ENCODE measurements at regions not wholly inside any gene's neighbourhood (a gene's known extent, or its start where the extent isn't known, plus 50 kb on each side); places are given as distances from the start of the nearest gene placed in this dataset.

DNA sequence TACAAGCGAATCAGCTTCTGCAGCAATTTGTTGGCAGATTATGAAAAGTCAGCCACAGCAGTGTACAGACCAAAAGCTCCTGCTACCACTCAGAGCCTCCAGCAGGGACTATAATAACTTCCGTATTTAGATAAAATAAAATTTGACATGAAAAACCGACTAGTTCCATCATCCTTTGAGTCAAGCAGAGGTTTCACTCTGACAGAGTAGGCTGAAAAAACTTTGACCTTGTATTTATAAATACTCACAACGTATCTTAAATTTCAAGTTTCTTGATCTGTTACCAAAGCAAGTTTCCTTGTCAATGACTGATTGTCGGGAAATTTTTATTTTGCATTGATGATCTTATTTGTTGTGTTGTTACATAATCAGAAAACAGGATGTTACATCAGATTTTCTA, 283.4 kb downstream of the DAD1 start:
- H3K4me2 ChIP-seq (ENCODE audit: low read depth, low read length) = no peak overlapping the region
- H2AFZ ChIP-seq (ENCODE audit: low read length) = no peak overlapping the region
- ATAC-seq (no peak), DNase-seq (ENCODE audit: low spot score) (no peak), FAIRE-seq (no peak)
- intact Hi-C loops (cut with micrococcal nuclease; ENCODE audit: unreplicated experiment) (no loop called here), in situ Hi-C loops (cut with HindIII; ENCODE audit: extremely low pct_ligation_motif_present, low pct_unique_long_range_greater_than_20kb) (no loop called here)
- no peaks in the 10 kb centered on the region for H3K36me3 ChIP-seq (replicated peaks in 1 of 2; ENCODE audit: control insufficient read depth in 1 of 2, insufficient read depth in 2 of 2, low read length in 2 of 2)
- ChIA-PET POLR2A (no interaction called here), CTCF (ENCODE audit: low intra/inter-chr PET ratio, low total read pairs) (interaction anchor here (1.2 kb wide), 1 partner anchor 9 kb away, joined by 4 read pairs; no protein-coding TSS in a partner anchor)
- H3K27me3 ChIP-seq (ENCODE audit: control insufficient read depth in 1 of 2, insufficient read depth in 2 of 2, low read length in 2 of 2) = no peaks in the 10 kb centered on the region; a peak in 1 of 5 replicates
- H4K20me1 ChIP-seq (ENCODE audit: insufficient read depth, low read length) = no peaks in the 10 kb centered on the region
- H3K4me1 ChIP-seq (ENCODE audit: insufficient read depth, low read length) = no peaks in the 10 kb centered on the region
- no peaks in the 10 kb centered on the region for H3K79me2 ChIP-seq (ENCODE audit: insufficient read depth, low read length)
- H3K27ac ChIP-seq (ENCODE audit: extremely low read length, insufficient read depth, low read length) = no peak overlapping the region
- TF ChIP-seq ZNF232 (CRISPR knock-in tag; IDR thresholded peaks at IDR 0.05; ENCODE audit: borderline replicate concordance) (no peak), POLR2G (IDR thresholded peaks at IDR 0.05; ENCODE audit: low read depth, low read length) (no peak), PHF21A (CRISPR knock-in tag; IDR thresholded peaks at IDR 0.05) (no peak), ZNF24 (IDR thresholded peaks at IDR 0.05) (no peak), TCF7L2 (IDR thresholded peaks at IDR 0.05; ENCODE audit: low read depth, low read length) (no peak), TARDBP (CRISPR knock-in tag; IDR thresholded peaks at IDR 0.05) (no peak), KLF13 (CRISPR knock-in tag; IDR thresholded peaks at IDR 0.05) (no peak), SRSF1 (optimal IDR thresholded peaks at IDR 0.05; ENCODE audit: low read depth, low read length) (no peak), SIN3B (IDR thresholded peaks at IDR 0.05; ENCODE audit: low read length) (no peak), ZNF441 (CRISPR knock-in tag; IDR thresholded peaks at IDR 0.05; ENCODE audit: borderline replicate concordance) (no peak), FOXC1 (CRISPR knock-in tag; IDR thresholded peaks at IDR 0.05; ENCODE audit: borderline replicate concordance) (no peak), RARA (CRISPR knock-in tag; IDR thresholded peaks at IDR 0.05) (no peak)
- TF ChIP-seq, protein P1, sequence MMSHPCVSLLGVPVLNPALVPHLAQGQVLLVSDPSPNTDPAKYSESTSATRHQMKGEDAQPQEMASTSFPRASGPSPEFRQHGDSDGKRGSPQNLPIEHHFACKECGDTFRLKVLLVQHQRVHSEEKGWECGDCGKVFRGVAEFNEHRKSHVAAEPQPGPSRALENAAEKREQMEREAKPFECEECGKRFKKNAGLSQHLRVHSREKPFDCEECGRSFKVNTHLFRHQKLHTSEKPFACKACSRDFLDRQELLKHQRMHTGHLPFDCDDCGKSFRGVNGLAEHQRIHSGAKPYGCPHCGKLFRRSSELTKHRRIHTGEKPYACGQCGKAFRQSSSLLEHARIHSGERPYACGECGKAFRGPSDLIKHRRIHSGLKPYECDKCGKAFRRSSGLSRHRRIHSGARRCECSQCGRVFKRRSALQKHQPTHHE (CRISPR knock-in tag; IDR thresholded peaks at IDR 0.05; ENCODE audit: borderline replicate concordance) = no peak
- TF ChIP-seq, protein P2, sequence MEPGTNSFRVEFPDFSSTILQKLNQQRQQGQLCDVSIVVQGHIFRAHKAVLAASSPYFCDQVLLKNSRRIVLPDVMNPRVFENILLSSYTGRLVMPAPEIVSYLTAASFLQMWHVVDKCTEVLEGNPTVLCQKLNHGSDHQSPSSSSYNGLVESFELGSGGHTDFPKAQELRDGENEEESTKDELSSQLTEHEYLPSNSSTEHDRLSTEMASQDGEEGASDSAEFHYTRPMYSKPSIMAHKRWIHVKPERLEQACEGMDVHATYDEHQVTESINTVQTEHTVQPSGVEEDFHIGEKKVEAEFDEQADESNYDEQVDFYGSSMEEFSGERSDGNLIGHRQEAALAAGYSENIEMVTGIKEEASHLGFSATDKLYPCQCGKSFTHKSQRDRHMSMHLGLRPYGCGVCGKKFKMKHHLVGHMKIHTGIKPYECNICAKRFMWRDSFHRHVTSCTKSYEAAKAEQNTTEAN (CRISPR knock-in tag; conservative IDR thresholded peaks at IDR 0.05) = no peak
- TF ChIP-seq, protein P3, sequence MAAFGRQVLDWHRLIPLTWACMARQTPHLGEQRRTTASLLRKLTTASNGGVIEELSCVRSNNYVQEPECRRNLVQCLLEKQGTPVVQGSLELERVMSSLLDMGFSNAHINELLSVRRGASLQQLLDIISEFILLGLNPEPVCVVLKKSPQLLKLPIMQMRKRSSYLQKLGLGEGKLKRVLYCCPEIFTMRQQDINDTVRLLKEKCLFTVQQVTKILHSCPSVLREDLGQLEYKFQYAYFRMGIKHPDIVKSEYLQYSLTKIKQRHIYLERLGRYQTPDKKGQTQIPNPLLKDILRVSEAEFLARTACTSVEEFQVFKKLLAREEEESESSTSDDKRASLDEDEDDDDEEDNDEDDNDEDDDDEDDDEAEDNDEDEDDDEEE (CRISPR knock-in tag; IDR thresholded peaks at IDR 0.05) = no peak
- H3K9ac ChIP-seq (ENCODE audit: insufficient read depth, low read depth, low read length) = no peak overlapping the region
- H3K4me3 ChIP-seq (replicated peaks in 1 of 3; ENCODE audit: insufficient read depth in 1 of 3, low read depth in 2 of 3, low read length in 3 of 3) = no peak overlapping the region
- no TSS peak for BruUV-seq (replicated peaks)
- no peaks in the 10 kb centered on the region for H3K9me3 ChIP-seq (ENCODE audit: low read length)
- WGBS (ENCODE audit: low lambda C conversion rate) = 12% methylated on average over 5 of the region's 5 CpGs

All from HepG2 (cell line).